CD14-positive monocyte (primary cell): ENCODE measurements at regions not wholly inside any gene's neighbourhood (a gene's known extent, or its start where the extent isn't known, plus 50 kb on each side); places are given as distances from the start of the nearest gene placed in this dataset.

Source experiments
- DNase-seq, 3 donors: peaks; one replicate each; pipeline ENCODE4 v3.0.0-alpha.2; 2011 to 2022
- H2AFZ ChIP-seq: 2 replicates; pipeline ENCODE4 v1.6.0; 2012; ENCODE audit warnings: mild to moderate bottlenecking, low read depth, low read length, inconsistent platforms; ENCODE audit not compliant: insufficient read depth, poor library complexity, severe bottlenecking
- H3K27ac ChIP-seq, 2 donors: 1 replicate in 1 of 2; 2 replicates in 1 of 2; pipeline ENCODE4 v1.5.1; 2012 to 2013; ENCODE audit warnings: low read length in 2 of 2, control low read depth in 1 of 2, inconsistent platforms in 1 of 2, low read depth in 1 of 2, mild to moderate bottlenecking in 1 of 2
- H3K27me3 ChIP-seq, 2 donors: one replicate each; pipeline versions ENCODE4 v1.6.0 to v1.6.1; 2011 to 2013; ENCODE audit warnings: low read length in 2 of 2; ENCODE audit not compliant: control insufficient read depth in 2 of 2, insufficient read depth in 2 of 2
- H3K36me3 ChIP-seq, 2 donors: replicated peaks in 1 of 2; 1 replicate in 1 of 2; 2 replicates in 1 of 2; pipeline versions ENCODE4 v1.5.1 to v1.6.1; 2012 to 2013; ENCODE audit warnings: low read length in 2 of 2, control low read depth in 1 of 2, inconsistent platforms in 1 of 2, mild to moderate bottlenecking in 1 of 2; ENCODE audit not compliant: insufficient read depth in 2 of 2, control insufficient read depth in 1 of 2
- H3K4me1 ChIP-seq, 2 donors: 1 replicate in 1 of 2; 2 replicates in 1 of 2; pipeline versions ENCODE4 v1.5.1 to v1.6.1; 2012 to 2013; ENCODE audit warnings: low read length in 2 of 2, control low read depth in 1 of 2, inconsistent platforms in 1 of 2, mild to moderate bottlenecking in 1 of 2, moderate library complexity in 1 of 2; ENCODE audit not compliant: insufficient read depth in 2 of 2, control insufficient read depth in 1 of 2
- H3K4me2 ChIP-seq: replicated peaks from 2 replicates; pipeline ENCODE3; 2012; ENCODE audit warnings: low read length, moderate library complexity, mild to moderate bottlenecking; ENCODE audit not compliant: poor library complexity, severe bottlenecking; ENCODE audit errors: extremely low read depth
- H3K4me3 ChIP-seq, 3 experiments: fragments of 200-600 bp in 1 of 3; sonication (generic) in 1 of 3; replicated peaks in 1 of 3; 1 replicate in 2 of 3; 2 replicates in 1 of 3; pipeline ENCODE4 v1.5.1; 2011 to 2013; ENCODE audit warnings: low read length in 3 of 3, mild to moderate bottlenecking in 3 of 3, control low read depth in 2 of 3, low read depth in 2 of 3, inconsistent platforms in 1 of 3, moderate library complexity in 1 of 3
- H3K79me2 ChIP-seq: 2 replicates; pipeline ENCODE4 v1.6.0; 2012; ENCODE audit warnings: mild to moderate bottlenecking, control low read depth, inconsistent platforms, low read length, moderate library complexity; ENCODE audit not compliant: insufficient read depth
- H3K9ac ChIP-seq: 2 replicates; pipeline ENCODE4 v1.6.0; 2017; ENCODE audit warnings: low read length, mild to moderate bottlenecking; ENCODE audit not compliant: insufficient read depth, poor library complexity, severe bottlenecking
- H3K9me3 ChIP-seq, 2 donors: replicated peaks in 1 of 2; 1 replicate in 1 of 2; 2 replicates in 1 of 2; pipeline versions ENCODE4 v1.5.1 to v1.6.1; 2012 to 2013; ENCODE audit warnings: low read length in 2 of 2, control low read depth in 1 of 2; ENCODE audit not compliant: control insufficient read depth in 1 of 2, insufficient read depth in 1 of 2
- H4K20me1 ChIP-seq: 2 replicates; pipeline ENCODE4 v1.6.0; 2012; ENCODE audit warnings: mild to moderate bottlenecking, low read length, control low read depth, moderate library complexity; ENCODE audit not compliant: insufficient read depth
- H3K27ac Mint-ChIP-seq, 7 donors: one replicate each; pipeline ENCODE4 v1.8.0; 2020; ENCODE audit warnings: mild to moderate bottlenecking in 7 of 7, mixed read lengths in 7 of 7, moderate library complexity in 6 of 7, inconsistent platforms in 2 of 7
- H3K27me3 Mint-ChIP-seq, 3 donors: one replicate each; pipeline ENCODE4 v1.8.0; 2021 to 2022; ENCODE audit warnings: low read depth in 3 of 3, mild to moderate bottlenecking in 3 of 3, mixed read lengths in 3 of 3, moderate library complexity in 3 of 3, inconsistent platforms in 1 of 3
- H3K36me3 Mint-ChIP-seq, 2 donors: one replicate each; pipeline ENCODE4 v1.8.0; 2020; ENCODE audit warnings: mixed read lengths in 2 of 2, inconsistent platforms in 1 of 2, mild to moderate bottlenecking in 1 of 2
- H3K4me1 Mint-ChIP-seq: one replicate; pipeline ENCODE4 v1.8.0; 2020; ENCODE audit warnings: mild to moderate bottlenecking, mixed read lengths
- H3K4me3 Mint-ChIP-seq, 2 donors: one replicate each; pipeline ENCODE4 v1.8.0; 2020; ENCODE audit warnings: mild to moderate bottlenecking in 2 of 2, mixed read lengths in 2 of 2, moderate library complexity in 1 of 2
- H3K9me3 Mint-ChIP-seq, 7 donors: one replicate each; pipeline ENCODE4 v1.8.0; 2020 to 2022; ENCODE audit warnings: mixed read lengths in 7 of 7, mild to moderate bottlenecking in 6 of 7, moderate library complexity in 6 of 7, inconsistent platforms in 2 of 7
- WGBS: methylation state at CpG from one replicate; pipeline ENCODE4 v1.1.5; 2013; ENCODE audit warnings: missing lambda C conversion rate; ENCODE audit not compliant: insufficient coverage; 5-methylcytosine and 5-hydroxymethylcytosine counted together
- intact Hi-C, 2 donors: fragments of 100-400 bp; cut with micrococcal nuclease; formaldehyde crosslinking; loops; one replicate each; pipeline versions ENCODE4 v1.15.0 to v1.15.1; 2023
- TF ChIP-seq, protein P1 (sequence below): fragments of 200-600 bp; IDR thresholded peaks from one replicate; pipeline ENCODE4 v1.8.0; 2022; ENCODE audit warnings: antibody characterized with exemption, mild to moderate bottlenecking

DNA sequence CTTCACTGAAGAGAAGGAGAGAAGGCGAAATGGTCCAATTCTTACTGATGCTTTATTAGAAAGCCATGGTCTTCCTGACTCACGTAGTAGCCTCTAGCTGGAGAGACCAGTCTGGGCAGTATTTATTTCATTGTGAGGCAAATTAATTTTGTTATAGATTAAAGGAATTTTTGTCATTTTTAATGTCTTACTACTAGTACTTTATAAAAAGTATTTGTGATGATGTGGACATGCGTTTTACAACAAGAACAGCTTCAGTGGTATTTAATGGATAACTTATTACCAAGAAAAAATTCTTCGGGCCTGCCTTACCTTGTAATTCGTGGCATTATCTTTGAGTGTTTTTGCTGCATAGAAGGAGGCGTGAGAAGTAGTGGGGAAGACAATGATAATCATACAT lies 339.4 kb upstream of the SHH start:
- no peak overlapping the region for H3K9ac ChIP-seq
- no peaks in the 10 kb centered on the region for H3K79me2 ChIP-seq
- H2AFZ ChIP-seq: no peak overlapping the region
- H3K9me3 Mint-ChIP-seq: peaks cover 0 to 8% (median 3%) of the 10 kb centered on the region in 7 donors
- TF ChIP-seq, protein P1, sequence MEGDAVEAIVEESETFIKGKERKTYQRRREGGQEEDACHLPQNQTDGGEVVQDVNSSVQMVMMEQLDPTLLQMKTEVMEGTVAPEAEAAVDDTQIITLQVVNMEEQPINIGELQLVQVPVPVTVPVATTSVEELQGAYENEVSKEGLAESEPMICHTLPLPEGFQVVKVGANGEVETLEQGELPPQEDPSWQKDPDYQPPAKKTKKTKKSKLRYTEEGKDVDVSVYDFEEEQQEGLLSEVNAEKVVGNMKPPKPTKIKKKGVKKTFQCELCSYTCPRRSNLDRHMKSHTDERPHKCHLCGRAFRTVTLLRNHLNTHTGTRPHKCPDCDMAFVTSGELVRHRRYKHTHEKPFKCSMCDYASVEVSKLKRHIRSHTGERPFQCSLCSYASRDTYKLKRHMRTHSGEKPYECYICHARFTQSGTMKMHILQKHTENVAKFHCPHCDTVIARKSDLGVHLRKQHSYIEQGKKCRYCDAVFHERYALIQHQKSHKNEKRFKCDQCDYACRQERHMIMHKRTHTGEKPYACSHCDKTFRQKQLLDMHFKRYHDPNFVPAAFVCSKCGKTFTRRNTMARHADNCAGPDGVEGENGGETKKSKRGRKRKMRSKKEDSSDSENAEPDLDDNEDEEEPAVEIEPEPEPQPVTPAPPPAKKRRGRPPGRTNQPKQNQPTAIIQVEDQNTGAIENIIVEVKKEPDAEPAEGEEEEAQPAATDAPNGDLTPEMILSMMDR: no peak
- peaks cover 0 to 8% of the 10 kb centered on the region in 2 donors for H3K9me3 ChIP-seq
- H3K36me3 ChIP-seq: no peaks in the 10 kb centered on the region
- no peaks in the 10 kb centered on the region for H3K4me1 Mint-ChIP-seq
- no CpG with 5 or more reads among the region's 6 CpGs for WGBS
- no peaks in the 10 kb centered on the region for H3K27me3 ChIP-seq
- no peak overlapping the region for H3K4me3 Mint-ChIP-seq
- no peaks in the 10 kb centered on the region for H3K4me1 ChIP-seq
- intact Hi-C loops: no loop called here
- DNase-seq: no peak
- H3K4me3 ChIP-seq: no peak overlapping the region
- no peaks in the 10 kb centered on the region for H4K20me1 ChIP-seq
- H3K4me2 ChIP-seq: no peak overlapping the region
- no peak overlapping the region for H3K27ac Mint-ChIP-seq
- no peaks in the 10 kb centered on the region for H3K36me3 Mint-ChIP-seq
- no peak overlapping the region for H3K27ac ChIP-seq
- H3K27me3 Mint-ChIP-seq: peaks cover 0 to 5% (median 0%) of the 10 kb centered on the region in 3 donors

DNA sequence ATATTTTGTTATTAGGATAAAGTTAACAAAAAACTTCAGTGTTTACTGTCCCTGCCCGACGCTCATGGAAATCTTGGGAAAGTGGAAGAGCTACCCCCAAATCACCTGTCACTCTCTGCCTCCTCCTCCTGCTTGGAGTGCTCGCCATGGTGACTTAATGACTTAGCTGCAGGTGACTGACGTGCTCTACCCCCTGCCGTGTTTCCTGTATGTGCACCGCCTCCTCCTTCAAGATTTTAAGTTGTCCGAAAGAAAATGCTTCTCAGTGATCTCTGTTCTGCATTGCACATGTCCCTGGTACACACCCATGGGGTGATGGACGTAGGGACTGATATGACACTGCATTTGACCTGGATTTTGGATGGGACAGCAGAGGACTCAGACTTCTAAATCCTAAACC lies 338.8 kb upstream of the SHH start:
- no peak overlapping the region for H2AFZ ChIP-seq
- no peaks in the 10 kb centered on the region for H3K79me2 ChIP-seq
- H3K9me3 ChIP-seq: peaks cover 0 to 8% of the 10 kb centered on the region in 2 donors
- TF ChIP-seq, protein P1: no peak
- H3K9ac ChIP-seq: no peak overlapping the region
- H3K27me3 ChIP-seq: no peaks in the 10 kb centered on the region
- H3K27ac ChIP-seq: no peak overlapping the region
- no peaks in the 10 kb centered on the region for H3K36me3 ChIP-seq
- Mint-ChIP-seq H3K27ac (no peak overlapping the region), H3K4me3 (no peak overlapping the region), H3K9me3 (peaks cover 0 to 8% (median 3%) of the 10 kb centered on the region in 7 donors), H3K4me1 (no peaks in the 10 kb centered on the region), H3K36me3 (no peaks in the 10 kb centered on the region), H3K27me3 (peaks cover 0 to 5% (median 0%) of the 10 kb centered on the region in 3 donors)
- intact Hi-C loops: no loop called here
- no peak overlapping the region for H3K4me2 ChIP-seq
- H3K4me1 ChIP-seq: no peaks in the 10 kb centered on the region
- WGBS: 62% methylated on average over 7 of the region's 8 CpGs
- H4K20me1 ChIP-seq: no peaks in the 10 kb centered on the region
- no peak for DNase-seq
- no peak overlapping the region for H3K4me3 ChIP-seq
